ENCODE measurements at regions not wholly inside any gene's neighbourhood (a gene's known extent, or its start where the extent isn't known, plus 50 kb on each side); places are given as distances from the start of the nearest gene placed in this dataset.

- TF ChIP-seq, protein P1, sequence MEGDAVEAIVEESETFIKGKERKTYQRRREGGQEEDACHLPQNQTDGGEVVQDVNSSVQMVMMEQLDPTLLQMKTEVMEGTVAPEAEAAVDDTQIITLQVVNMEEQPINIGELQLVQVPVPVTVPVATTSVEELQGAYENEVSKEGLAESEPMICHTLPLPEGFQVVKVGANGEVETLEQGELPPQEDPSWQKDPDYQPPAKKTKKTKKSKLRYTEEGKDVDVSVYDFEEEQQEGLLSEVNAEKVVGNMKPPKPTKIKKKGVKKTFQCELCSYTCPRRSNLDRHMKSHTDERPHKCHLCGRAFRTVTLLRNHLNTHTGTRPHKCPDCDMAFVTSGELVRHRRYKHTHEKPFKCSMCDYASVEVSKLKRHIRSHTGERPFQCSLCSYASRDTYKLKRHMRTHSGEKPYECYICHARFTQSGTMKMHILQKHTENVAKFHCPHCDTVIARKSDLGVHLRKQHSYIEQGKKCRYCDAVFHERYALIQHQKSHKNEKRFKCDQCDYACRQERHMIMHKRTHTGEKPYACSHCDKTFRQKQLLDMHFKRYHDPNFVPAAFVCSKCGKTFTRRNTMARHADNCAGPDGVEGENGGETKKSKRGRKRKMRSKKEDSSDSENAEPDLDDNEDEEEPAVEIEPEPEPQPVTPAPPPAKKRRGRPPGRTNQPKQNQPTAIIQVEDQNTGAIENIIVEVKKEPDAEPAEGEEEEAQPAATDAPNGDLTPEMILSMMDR (IDR thresholded peaks at IDR 0.05; ENCODE audit: borderline replicate concordance, extremely low read depth, low read length, poor library complexity, severe bottlenecking) = no peak
- no peak for TF ChIP-seq EZH2 (IDR thresholded peaks at IDR 0.05; ENCODE audit: borderline replicate concordance, low read depth, low read length, severe bottlenecking)
Measured at GRCh38 chr1:34433099-34433498, 256.4 kb downstream of the C1orf94 start.

All from DND-41 (cell line).